ENCODE measurements at regions not wholly inside any gene's neighbourhood (a gene's known extent, or its start where the extent isn't known, plus 50 kb on each side); places are given as distances from the start of the nearest gene placed in this dataset.

DNA sequence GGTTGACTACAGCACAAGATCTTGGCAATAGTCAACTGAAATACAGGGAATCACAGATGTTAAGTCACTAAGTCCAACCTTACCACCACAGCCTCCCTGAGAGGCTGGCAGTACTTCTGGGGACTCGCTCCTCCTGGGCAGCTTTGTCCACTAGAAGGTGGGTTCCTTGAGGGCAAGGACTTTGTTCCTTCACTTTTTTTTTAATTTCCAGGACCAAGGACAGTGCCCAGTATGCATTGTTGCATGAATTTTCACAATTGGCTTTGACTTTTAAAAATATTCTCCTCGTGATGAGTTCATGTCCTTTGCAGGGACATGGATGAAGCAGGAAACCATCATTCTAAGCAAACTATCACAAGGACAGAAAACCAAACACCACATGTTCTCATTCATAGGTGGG is 96.7 kb upstream of the IGSF21 start:
- ATAC-seq (no peak), DNase-seq (no peak)
- Histone ChIP-seq H3K4me3 (no peak overlapping the region), H3K9me3 (no peaks in the 10 kb centered on the region), H3K4me1 (no peaks in the 10 kb centered on the region), H3K27me3 (ENCODE audit: low read depth) (peaks cover 18% of the 10 kb centered on the region), H3K36me3 (no peaks in the 10 kb centered on the region), H3K27ac (no peak overlapping the region)
- TF ChIP-seq, protein P1, sequence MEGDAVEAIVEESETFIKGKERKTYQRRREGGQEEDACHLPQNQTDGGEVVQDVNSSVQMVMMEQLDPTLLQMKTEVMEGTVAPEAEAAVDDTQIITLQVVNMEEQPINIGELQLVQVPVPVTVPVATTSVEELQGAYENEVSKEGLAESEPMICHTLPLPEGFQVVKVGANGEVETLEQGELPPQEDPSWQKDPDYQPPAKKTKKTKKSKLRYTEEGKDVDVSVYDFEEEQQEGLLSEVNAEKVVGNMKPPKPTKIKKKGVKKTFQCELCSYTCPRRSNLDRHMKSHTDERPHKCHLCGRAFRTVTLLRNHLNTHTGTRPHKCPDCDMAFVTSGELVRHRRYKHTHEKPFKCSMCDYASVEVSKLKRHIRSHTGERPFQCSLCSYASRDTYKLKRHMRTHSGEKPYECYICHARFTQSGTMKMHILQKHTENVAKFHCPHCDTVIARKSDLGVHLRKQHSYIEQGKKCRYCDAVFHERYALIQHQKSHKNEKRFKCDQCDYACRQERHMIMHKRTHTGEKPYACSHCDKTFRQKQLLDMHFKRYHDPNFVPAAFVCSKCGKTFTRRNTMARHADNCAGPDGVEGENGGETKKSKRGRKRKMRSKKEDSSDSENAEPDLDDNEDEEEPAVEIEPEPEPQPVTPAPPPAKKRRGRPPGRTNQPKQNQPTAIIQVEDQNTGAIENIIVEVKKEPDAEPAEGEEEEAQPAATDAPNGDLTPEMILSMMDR (IDR thresholded peaks at IDR 0.05) = no peak
- intact Hi-C loops (cut with DNase I) = no loop called here

DNA sequence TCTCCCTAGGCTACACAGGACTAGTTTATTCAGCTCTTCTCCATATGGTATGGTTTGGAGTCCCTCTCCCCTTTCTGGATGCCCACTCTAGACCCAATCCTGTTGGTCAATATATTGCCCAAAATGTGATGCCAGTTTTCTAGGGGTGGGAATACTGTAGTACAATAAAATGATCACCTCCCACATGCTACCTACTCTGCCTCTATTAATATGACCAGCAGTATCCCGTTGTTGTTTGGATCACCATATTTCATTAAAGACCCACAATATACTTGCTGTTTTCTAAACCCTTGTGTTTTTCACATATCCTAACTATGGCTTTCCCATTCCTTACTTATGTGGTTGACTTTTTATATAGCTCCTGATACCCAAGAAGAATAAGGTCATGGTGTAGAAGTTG is 95.9 kb upstream of the IGSF21 start:
- no peak overlapping the region for H3K27ac ChIP-seq
- intact Hi-C loops (cut with DNase I) = no loop called here

DNA sequence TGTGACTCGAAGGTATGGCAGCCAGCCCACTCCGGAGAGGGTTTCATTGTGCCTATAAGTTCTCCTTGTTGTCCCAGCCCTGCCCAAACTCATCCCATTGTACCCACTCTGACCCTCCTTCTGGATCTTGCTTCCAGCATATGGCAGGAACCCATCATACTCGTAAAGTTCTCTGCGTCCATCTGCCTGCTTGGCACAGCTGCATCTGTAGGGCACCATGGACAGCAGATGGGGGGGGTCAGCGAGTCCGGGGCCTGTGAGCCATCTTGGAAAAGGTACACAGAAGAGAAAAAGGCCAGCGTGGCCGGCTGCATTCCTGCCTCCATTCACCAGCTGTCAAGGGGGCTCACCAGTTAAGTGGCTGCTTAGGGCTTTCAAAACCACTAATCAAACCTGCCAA is 94.9 kb upstream of the IGSF21 start:
- Histone ChIP-seq H3K4me1 (no peaks in the 10 kb centered on the region), H3K36me3 (no peaks in the 10 kb centered on the region), H3K27ac (no peak overlapping the region), H3K27me3 (ENCODE audit: low read depth) (peaks cover 8% of the 10 kb centered on the region), H3K9me3 (no peaks in the 10 kb centered on the region), H3K4me3 (no peak overlapping the region)
- intact Hi-C loops (cut with DNase I) = no loop called here
- no peak for DNase-seq
- TF ChIP-seq, protein P1 (IDR thresholded peaks at IDR 0.05) = no peak
- ATAC-seq = no peak

More for the DNA sequence above, 95.9 kb upstream of the IGSF21 start:
- no peaks in the 10 kb centered on the region for H3K9me3 ChIP-seq
- H3K27me3 ChIP-seq (ENCODE audit: low read depth) = peaks cover 10% of the 10 kb centered on the region
- TF ChIP-seq, protein P1 (IDR thresholded peaks at IDR 0.05) = no peak
- H3K4me1 ChIP-seq = no peaks in the 10 kb centered on the region
- H3K36me3 ChIP-seq = no peaks in the 10 kb centered on the region
- ATAC-seq = no peak
- H3K4me3 ChIP-seq = no peak overlapping the region
- DNase-seq = no peak

DNA sequence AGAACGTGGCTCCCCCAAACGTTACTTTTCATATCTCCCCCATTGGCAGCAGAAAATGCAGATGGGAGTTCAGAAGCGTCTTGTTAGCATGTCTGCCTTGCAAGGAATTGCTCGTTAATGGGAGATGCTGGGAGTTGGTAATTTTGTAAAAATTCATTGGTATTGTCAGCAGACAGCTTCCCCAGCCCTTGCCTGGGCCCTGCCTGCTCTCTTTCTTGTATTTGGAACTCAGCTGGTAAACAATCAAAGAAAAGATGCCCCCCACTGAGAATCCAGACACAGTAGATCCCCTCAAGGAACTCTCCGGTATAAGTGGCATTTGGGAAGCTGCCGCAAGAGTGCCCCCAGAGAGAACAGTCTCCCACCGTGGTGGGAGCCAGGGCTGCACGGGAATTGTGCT is 94.4 kb upstream of the IGSF21 start:
- Histone ChIP-seq H3K9me3 (no peaks in the 10 kb centered on the region), H3K4me3 (no peak overlapping the region), H3K4me1 (no peaks in the 10 kb centered on the region), H3K27ac (no peak overlapping the region), H3K36me3 (no peaks in the 10 kb centered on the region), H3K27me3 (ENCODE audit: low read depth) (peaks cover 8% of the 10 kb centered on the region)
- TF ChIP-seq, protein P1 (IDR thresholded peaks at IDR 0.05) = no peak
- intact Hi-C loops (cut with DNase I) = no loop called here
- ATAC-seq (no peak), DNase-seq (no peak)

DNA sequence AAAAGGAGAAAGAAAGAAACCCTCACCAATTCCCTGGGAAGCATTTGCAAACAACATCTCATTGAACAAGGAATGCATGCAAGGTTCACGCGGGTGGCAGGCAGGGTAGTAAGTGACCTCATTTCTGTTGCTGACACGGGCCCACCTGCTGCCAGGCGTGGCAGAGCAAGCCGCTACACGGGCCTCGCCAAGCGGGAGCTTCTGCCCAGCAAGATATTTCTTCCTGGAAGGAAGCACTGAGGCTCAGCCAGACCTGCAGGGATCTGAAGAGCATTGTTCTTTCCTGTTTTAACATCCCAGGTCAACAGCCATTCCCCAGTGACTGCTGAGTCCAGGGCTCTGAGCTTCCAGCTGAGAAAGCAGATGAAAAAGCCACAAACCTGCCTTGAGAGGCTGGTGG is 91.9 kb upstream of the IGSF21 start:
- TF ChIP-seq, protein P1 (IDR thresholded peaks at IDR 0.05) = no peak
- ATAC-seq (no peak), DNase-seq (no peak)
- Histone ChIP-seq H3K36me3 (no peaks in the 10 kb centered on the region), H3K4me3 (no peak overlapping the region), H3K27me3 (ENCODE audit: low read depth) (peaks cover 9% of the 10 kb centered on the region), H3K9me3 (no peaks in the 10 kb centered on the region), H3K27ac (no peak overlapping the region), H3K4me1 (no peaks in the 10 kb centered on the region)
- intact Hi-C loops (cut with DNase I) = no loop called here

DNA sequence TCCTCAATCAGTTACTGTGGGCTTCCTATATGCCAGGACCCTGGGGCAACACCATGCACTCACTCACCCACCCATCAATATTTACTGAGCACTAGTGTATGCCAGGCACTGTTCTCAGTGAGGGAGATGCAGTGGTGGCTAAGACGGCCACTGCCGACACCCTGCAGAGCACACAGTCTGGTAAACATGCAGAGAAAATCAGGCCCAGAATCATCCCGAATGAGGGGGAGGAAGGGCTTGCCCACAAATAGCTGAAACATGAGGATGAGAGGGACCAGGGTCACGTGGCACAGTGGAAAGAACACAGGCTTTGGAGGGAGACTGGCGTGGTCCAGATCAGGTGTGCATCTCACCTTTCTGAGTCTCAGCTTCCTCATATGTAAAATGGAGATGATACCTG is 89.2 kb upstream of the IGSF21 start:
- ATAC-seq = no peak
- no peak for DNase-seq
- TF ChIP-seq, protein P1 (IDR thresholded peaks at IDR 0.05) = no peak
- Histone ChIP-seq H3K4me1 (no peaks in the 10 kb centered on the region), H3K4me3 (no peak overlapping the region), H3K9me3 (no peaks in the 10 kb centered on the region), H3K27me3 (ENCODE audit: low read depth) (peaks cover 31% of the 10 kb centered on the region), H3K36me3 (no peaks in the 10 kb centered on the region), H3K27ac (no peak overlapping the region)
- intact Hi-C loops (cut with DNase I) = no loop called here
